ENCODE measurements at regions not wholly inside any gene's neighbourhood (a gene's known extent, or its start where the extent isn't known, plus 50 kb on each side); places are given as distances from the start of the nearest gene placed in this dataset.

DNA sequence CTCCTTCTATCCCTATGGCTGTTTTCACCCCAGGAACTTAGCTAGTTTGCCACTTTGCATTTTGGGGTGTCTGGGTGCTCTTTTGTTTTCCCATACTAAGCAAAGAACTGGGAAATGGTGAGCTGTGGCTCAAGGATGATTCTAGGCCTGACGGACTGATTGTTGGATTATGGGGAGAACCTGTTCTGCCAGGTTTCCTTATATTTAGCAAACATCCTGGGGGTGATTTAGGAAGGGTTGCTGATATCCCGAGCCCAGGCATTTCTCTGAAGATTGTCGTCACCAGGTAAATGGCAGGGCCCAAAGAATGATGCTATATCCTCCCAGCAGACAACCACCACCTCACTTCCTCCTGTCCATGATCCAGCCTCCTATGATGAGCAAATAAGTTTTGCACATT is 72.1 kb upstream of the GRB10 start:
- Histone ChIP-seq H3K4me3 (no peak overlapping the region), H3K9me3 (ENCODE audit: low read depth) (no peaks in the 10 kb centered on the region), H3K4me1 (ENCODE audit: low read depth) (no peaks in the 10 kb centered on the region), H3K27ac (no peak overlapping the region), H3K36me3 (no peaks in the 10 kb centered on the region), H3K27me3 (no peaks in the 10 kb centered on the region)
- DNase-seq (ENCODE audit: low read depth in 1 of 2, low spot score in 1 of 2), result no peak
- TF ChIP-seq, protein P1, sequence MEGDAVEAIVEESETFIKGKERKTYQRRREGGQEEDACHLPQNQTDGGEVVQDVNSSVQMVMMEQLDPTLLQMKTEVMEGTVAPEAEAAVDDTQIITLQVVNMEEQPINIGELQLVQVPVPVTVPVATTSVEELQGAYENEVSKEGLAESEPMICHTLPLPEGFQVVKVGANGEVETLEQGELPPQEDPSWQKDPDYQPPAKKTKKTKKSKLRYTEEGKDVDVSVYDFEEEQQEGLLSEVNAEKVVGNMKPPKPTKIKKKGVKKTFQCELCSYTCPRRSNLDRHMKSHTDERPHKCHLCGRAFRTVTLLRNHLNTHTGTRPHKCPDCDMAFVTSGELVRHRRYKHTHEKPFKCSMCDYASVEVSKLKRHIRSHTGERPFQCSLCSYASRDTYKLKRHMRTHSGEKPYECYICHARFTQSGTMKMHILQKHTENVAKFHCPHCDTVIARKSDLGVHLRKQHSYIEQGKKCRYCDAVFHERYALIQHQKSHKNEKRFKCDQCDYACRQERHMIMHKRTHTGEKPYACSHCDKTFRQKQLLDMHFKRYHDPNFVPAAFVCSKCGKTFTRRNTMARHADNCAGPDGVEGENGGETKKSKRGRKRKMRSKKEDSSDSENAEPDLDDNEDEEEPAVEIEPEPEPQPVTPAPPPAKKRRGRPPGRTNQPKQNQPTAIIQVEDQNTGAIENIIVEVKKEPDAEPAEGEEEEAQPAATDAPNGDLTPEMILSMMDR (IDR thresholded peaks at IDR 0.05; ENCODE audit: low read depth, low read length), result no peak

DNA sequence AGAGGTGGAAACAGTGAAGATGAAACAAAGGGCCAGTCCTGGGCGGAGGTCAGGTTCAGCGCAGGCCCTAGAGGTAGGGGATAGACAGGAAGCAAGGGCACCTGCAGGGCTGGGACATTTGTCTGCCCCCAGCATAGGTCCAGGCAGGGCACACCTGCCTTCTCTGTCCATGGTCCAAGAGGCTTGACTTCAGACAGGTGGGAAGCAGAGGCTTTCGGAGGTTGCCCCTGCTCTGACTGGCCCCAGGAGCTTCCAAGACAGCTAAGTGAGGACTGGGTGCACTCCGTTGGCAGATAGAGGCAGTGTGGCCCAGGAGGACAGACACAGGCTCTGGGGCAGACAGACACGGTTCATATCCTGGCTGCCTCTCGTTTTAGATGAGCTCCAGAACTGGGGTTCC is 71.6 kb upstream of the GRB10 start:
- Histone ChIP-seq H3K4me3 (no peak overlapping the region), H3K4me1 (ENCODE audit: low read depth) (no peaks in the 10 kb centered on the region), H3K27ac (no peak overlapping the region), H3K36me3 (no peaks in the 10 kb centered on the region), H3K9me3 (ENCODE audit: low read depth) (no peaks in the 10 kb centered on the region), H3K27me3 (no peaks in the 10 kb centered on the region)
- DNase-seq (ENCODE audit: low read depth in 1 of 2, low spot score in 1 of 2), result no peak
- TF ChIP-seq, protein P1 (IDR thresholded peaks at IDR 0.05; ENCODE audit: low read depth, low read length), result no peak

DNA sequence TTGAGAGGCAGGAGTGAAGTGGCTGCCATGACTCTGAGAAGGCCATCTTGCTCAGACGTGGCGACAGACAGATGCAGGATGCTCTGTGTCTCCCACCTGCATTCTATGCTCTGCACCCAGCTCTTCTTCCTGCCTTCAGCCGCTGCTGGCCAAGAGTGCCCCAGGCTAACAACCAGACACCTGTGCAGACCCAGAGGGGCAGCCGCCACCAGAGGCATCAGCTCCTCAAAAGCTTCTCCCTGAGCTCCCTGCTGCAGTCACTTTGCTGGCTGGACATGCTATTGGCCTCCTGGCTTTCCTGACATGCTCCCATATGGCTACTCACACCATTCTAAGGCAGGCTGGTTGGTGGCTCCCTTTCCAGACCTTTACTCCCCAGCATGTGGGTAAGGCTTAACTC is 70.6 kb upstream of the GRB10 start:
- H3K27me3 ChIP-seq, result no peaks in the 10 kb centered on the region
- DNase-seq (ENCODE audit: low read depth in 1 of 2, low spot score in 1 of 2), result no peak
- H3K27ac ChIP-seq, result no peak overlapping the region
- no peaks in the 10 kb centered on the region for H3K36me3 ChIP-seq
- H3K9me3 ChIP-seq (ENCODE audit: low read depth), result no peaks in the 10 kb centered on the region
- no peak overlapping the region for H3K4me3 ChIP-seq
- TF ChIP-seq, protein P1 (IDR thresholded peaks at IDR 0.05; ENCODE audit: low read depth, low read length), result no peak
- H3K4me1 ChIP-seq (ENCODE audit: low read depth), result no peaks in the 10 kb centered on the region

GRCh38 chr7:50852901-50853300 is 70.2 kb upstream of the GRB10 start:
- Histone ChIP-seq H3K9me3 (ENCODE audit: low read depth) (no peaks in the 10 kb centered on the region), H3K36me3 (no peaks in the 10 kb centered on the region), H3K27ac (no peak overlapping the region), H3K4me3 (no peak overlapping the region), H3K27me3 (no peaks in the 10 kb centered on the region), H3K4me1 (ENCODE audit: low read depth) (no peaks in the 10 kb centered on the region)
- DNase-seq (ENCODE audit: low read depth in 1 of 2, low spot score in 1 of 2), result no peak
- TF ChIP-seq, protein P1 (IDR thresholded peaks at IDR 0.05; ENCODE audit: low read depth, low read length), result no peak

DNA sequence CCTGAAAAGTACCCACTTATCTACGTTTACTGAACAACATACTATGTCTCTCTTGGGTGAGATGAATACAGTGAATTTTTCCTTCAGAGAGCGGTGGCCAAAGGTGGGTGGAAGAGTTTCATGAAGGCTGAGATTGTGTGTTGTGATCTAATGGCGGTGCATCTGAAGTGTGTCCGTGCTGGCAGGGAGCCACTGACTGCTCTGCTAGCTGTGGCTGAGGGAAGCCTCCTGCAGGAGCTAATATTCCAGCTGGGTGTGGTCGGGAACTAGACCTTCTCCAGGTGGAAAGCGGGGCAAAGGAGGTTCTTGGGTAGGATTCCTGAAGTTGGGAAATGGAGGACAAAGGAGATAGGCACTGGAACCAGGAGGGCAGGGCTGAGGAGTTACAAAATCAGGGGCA is 69.2 kb upstream of the GRB10 start:
- H3K4me3 ChIP-seq, result no peak overlapping the region
- no peaks in the 10 kb centered on the region for H3K27me3 ChIP-seq
- H3K4me1 ChIP-seq (ENCODE audit: low read depth), result no peaks in the 10 kb centered on the region
- TF ChIP-seq, protein P1 (IDR thresholded peaks at IDR 0.05; ENCODE audit: low read depth, low read length), result no peak
- H3K9me3 ChIP-seq (ENCODE audit: low read depth), result no peaks in the 10 kb centered on the region
- no peak overlapping the region for H3K27ac ChIP-seq
- no peak for DNase-seq (ENCODE audit: low read depth in 1 of 2, low spot score in 1 of 2)
- H3K36me3 ChIP-seq, result no peaks in the 10 kb centered on the region

DNA sequence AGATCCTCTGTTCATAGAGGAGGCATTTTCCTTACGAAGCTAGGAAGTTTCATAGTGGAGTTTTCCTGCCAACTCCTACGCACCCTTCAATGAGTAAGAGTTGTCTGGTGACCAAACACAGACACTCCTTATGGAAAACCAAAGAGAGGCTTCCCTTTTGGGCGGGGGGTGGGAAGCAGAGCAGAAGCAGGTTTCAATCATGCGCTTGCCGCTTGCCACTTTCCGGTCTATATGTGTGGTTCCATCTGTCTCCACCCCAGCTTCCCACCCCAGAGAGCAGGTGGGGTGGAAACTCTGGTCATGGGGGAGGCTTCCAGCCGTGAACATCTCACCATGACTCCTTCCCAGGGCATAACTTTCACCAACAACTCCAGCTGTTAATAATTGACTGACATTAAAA is 68.8 kb upstream of the GRB10 start:
- Histone ChIP-seq H3K9me3 (ENCODE audit: low read depth) (no peaks in the 10 kb centered on the region), H3K4me3 (no peak overlapping the region), H3K36me3 (no peaks in the 10 kb centered on the region), H3K27ac (no peak overlapping the region), H3K4me1 (ENCODE audit: low read depth) (no peaks in the 10 kb centered on the region), H3K27me3 (no peaks in the 10 kb centered on the region)
- peak in 1 of 2 donors; percentile 79 for DNase-seq (ENCODE audit: low read depth in 1 of 2, low spot score in 1 of 2)
- TF ChIP-seq, protein P1 (IDR thresholded peaks at IDR 0.05; ENCODE audit: low read depth, low read length), result no peak

Measured in cardiac muscle cell (in vitro differentiated cells and primary cell).